Hippocampal formation (tissue), 2 donors: ENCODE measurements at regions not wholly inside any gene's neighbourhood (a gene's known extent, or its start where the extent isn't known, plus 50 kb on each side); places are given as distances from the start of the nearest gene placed in this dataset.
"Not testable (repeated sequence)": the region's sequence is repeated elsewhere in the genome, so short reads cannot be mapped to it uniquely, and the experiment has no call there.

ENCODE experiments used
- DNase-seq, 2 donors: peaks; one replicate each; lab custom pipeline; 2025; lab: John Stamatoyannopoulos, UW

DNA sequence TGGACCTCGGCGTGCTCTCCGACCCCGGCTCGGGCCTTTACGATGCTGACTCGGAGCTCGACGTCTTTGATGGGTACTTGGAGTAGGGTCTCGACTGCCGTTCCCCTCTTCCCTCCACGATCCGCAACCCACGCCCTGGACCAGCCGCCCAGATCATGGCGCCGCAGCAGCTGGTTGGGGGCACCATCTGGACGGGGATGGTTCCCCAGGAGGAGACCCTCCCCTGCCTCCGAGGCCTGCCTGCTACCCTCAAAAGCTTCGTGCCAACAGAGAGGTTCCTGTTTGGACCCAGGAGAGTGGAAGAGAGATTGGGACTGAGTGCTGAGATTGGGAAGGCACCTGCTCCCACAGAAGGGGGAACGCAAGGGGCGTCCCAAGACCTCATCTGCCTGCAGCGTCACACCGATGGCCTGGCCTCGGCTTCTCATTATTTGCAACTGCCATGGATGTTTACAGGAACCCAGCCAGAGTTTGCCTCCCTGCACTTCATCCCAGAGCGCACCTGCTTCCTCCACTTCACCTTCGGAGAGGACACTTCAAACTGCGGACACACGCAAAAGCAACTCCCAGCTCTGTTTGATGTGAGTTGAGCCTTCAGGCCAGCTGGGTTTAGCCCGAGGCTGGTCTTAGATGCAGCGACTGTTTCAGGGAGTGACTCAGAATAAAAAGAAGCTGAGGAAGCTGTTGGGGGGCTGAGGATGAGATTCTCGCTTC is 58.9 kb downstream of the GOLGA6L7 start:
- peak; percentile 10 to 28 for DNase-seq

DNA sequence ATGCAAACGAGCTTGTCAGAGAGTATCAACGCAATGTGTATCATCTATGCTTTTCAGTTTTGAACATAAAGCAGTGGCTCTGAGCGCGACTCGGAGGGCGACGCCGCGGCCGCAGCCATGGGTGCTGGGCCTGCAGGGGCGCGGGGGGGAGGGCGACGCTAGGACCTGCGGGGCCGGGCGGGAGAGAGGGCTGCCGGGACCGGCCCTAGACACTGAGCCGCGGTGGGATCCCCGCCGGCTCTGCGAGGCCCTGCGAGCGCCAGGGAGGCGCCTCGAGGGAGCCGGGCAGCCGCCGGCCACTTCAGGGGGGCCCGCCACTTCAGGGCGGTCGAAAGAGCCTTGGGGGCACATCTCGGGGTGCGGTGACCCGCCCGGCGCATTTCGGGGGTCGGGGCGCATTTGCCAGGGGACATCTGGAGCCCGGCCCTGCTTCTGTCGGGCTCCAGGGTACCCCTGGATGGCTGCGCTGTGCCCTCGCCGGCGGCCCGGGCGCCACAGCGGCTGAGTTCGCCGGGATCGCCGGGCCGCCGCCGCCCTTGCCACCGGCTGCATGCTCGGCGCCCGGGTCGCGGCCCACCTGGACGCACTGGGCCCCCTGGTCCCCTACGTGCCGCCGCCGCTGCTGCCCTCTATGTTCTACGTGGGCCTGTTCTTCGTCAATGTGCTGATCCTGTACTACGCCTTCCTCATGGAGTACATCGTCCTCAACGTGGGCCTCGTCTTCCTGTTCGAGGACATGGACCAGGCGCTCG is 59.6 kb downstream of the GOLGA6L7 start:
- DNase-seq = not testable (repeated sequence)

DNA sequence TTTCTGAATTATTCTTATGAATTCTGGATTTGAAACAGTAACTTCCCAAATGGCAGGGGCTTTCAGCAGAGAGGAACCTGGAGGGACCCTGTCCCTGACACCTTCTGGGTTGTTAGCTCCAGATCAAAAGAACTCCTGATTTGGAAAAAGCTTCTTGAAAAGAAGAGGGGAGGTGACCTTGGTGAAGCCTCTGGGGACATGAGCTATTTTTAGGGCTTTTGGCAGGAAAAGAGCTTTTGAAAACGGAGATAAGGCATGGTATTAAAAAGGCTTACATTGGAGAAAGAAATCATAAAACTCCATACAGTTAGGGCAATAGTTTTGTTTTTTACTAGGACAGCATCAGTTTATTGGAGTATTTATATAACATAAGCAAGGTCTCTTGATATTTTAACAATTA is 60.3 kb downstream of the GOLGA6L7 start:
- DNase-seq = not testable (repeated sequence)

DNA sequence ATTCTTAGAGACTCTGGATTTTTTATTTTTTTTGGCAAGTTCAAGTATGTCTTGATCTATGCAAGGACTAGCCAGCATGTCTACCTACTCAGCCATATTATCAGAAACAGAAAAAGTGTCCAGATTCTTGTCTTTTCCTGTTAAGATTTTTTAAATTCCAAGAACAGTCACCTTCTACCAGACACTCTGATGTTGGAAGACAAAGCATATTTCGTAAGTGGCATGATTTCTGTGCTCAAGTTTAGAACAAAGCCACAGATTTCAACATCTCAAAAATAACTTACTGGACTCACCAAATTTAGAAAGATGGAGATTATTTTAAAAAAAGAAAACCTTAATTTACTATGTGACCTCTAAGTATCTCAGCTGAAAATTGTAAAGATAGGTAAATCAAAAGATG is 61.9 kb downstream of the GOLGA6L7 start:
- no peak for DNase-seq

DNA sequence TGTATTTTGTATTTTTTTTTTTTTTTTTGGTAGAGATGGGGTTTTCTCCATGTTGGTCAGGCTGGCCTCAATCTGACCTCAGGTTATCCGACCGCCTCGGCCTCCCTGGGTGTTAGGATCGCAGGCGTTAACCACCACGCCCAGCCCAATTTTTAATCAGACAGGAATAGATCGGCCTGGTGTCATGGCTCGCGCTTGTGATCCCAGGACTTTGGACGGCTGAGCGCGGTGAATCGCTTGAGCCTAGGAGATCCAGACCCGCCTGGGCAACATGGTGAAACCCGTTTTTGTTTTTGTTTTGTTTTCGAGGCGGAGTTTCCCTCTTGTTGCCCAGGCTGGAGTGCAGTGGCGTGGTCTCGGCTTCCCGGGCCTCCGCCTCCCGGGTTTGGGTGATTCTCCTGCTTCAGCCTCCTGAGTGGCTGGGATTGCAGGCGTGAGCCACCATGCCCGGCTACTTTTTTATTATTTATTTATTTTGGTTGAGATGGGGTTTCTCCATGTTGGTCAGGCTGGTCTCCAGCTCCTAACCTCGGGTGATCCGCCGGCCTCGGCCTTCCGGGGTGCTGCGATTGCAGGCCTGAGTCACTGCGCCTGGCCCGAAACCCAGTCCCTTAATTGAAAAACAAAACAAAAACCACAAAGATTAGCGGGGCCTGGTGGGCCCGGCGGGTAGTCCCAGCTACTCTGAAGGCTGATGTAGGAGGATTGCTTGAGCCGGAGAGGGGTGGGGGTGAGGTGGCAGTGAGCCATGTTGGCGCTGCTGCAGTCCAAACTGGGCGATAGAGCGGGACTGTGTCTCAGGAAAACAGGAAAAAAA is 63.9 kb downstream of the GOLGA6L7 start:
- DNase-seq = not testable (repeated sequence)

DNA sequence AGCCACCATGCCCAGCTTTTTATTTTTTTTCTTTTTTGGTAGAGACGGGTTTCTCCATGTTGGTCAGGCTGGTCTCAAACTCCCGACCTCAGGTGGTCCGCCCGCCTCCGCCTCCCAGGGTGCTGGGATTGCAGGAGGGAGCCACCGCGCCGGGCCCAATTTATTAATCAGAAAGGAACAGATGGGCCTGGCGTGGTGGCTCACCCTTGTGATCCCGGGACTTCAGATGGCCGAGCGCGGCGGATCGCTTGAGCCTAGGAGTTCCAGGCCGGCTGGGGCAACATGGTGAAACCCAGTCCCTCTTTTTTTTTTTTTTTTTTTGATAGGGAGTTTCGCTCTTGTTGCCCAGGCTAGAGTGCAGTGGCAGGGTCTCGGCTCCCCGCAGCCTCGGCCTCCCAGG is 64.6 kb downstream of the GOLGA6L7 start:
- DNase-seq = no peak

DNA sequence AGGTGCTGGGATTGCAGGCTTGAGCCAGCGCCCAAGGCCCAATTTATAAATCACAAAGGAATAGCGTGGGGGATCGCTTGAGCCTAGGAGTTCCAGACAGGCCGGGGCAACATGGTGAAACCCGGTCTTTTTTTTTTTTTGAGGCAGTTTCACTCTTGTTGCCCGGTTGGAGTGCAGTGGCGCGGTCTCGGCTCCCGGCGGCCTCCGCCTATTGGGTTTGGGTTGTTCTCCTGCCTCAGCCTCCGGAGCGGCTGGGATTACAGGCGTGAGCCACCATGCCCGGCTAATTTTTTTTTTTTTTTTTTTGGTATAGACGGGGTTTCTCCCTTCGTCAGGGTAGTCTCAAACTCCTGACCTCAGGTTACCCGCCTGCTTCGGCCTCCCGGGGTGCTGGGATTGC is 65.0 kb downstream of the GOLGA6L7 start:
- no peak for DNase-seq

DNA sequence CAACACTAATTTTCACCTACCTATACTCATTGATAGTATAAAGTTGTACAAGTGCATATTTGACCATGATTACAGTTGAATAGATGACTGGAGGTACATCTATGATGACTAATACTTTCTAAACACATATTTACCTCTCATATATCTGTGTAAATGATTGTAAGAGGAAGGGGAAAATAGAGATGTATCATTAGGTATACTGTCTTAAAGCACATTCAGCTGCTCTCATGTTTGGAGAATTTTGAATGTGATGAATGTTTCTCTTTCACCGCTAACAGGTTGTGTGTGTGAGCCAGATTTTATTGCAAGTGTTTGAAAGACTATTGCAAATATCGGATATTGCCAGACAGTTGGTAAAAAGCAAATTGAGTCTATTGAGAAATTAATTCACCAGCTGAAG is 66.2 kb upstream of the GOLGA8M start:
- not testable (repeated sequence) for DNase-seq

DNA sequence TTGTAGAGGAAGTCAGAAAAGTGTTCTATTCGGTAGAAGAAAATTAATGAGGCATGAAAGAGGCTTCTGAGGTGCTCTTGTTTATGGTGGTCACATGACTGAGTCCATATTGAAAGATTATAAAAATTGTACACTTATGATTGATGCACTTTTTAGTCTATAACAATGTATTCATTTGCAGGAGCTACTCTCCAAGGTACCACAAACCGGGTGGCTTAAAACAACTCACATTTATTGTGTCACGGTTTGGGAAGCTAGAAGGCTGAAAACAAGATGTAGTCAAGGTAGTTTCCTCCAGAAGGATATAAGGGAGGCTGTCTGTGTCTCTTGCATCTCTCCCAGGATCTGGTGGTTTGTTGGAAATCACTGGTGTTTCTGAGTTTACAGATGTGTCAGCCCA is 60.6 kb upstream of the GOLGA8M start:
- DNase-seq = not testable (repeated sequence)
